ENCODE measurements at regions not wholly inside any gene's neighbourhood (a gene's known extent, or its start where the extent isn't known, plus 50 kb on each side); places are given as distances from the start of the nearest gene placed in this dataset.

GRCh38 chr6:44631968-44632367, 244.5 kb downstream of the CDC5L start:
- no peak overlapping the region for H3K4me2 ChIP-seq (ENCODE audit: low read length)
- H3K27me3 ChIP-seq (ENCODE audit: insufficient read depth, low read length), result no peaks in the 10 kb centered on the region
- no peak overlapping the region for H3K4me3 ChIP-seq (ENCODE audit: low read depth, low read length, poor library complexity, severe bottlenecking)
- no peaks in the 10 kb centered on the region for H3K4me1 ChIP-seq (ENCODE audit: insufficient read depth, low read length, severe bottlenecking)
- TF ChIP-seq EZH2 (IDR thresholded peaks at IDR 0.05; ENCODE audit: borderline replicate concordance, low read length) (no peak), CTCF (IDR thresholded peaks at IDR 0.05; ENCODE audit: low read length) (no peak)
- no peak overlapping the region for H3K9ac ChIP-seq (ENCODE audit: low read length)
- H4K20me1 ChIP-seq (ENCODE audit: insufficient read depth, low read length), result no peaks in the 10 kb centered on the region
- no peaks in the 10 kb centered on the region for H3K9me2 ChIP-seq (ENCODE audit: low read depth, low read length)
- no peak overlapping the region for H2AFZ ChIP-seq (ENCODE audit: low read length)
- no peaks in the 10 kb centered on the region for H3K36me3 ChIP-seq (ENCODE audit: insufficient read depth, low read length)
- H3F3A ChIP-seq (ENCODE audit: insufficient read depth, low read length), result no peaks in the 10 kb centered on the region
- H3K9me3 ChIP-seq (ENCODE audit: low read length), result no peaks in the 10 kb centered on the region
- no peak overlapping the region for H3K27ac ChIP-seq (ENCODE audit: low read depth, low read length, poor library complexity, severe bottlenecking)
- H3K79me2 ChIP-seq (ENCODE audit: insufficient read depth, low read length), result no peaks in the 10 kb centered on the region

- no peak for TF ChIP-seq CTCF (IDR thresholded peaks at IDR 0.05; ENCODE audit: low read length)
- no peak for TF ChIP-seq EZH2 (IDR thresholded peaks at IDR 0.05; ENCODE audit: borderline replicate concordance, low read length)
Measured at GRCh38 chr6:44634321-44634720, 246.8 kb downstream of the CDC5L start.

GRCh38 chr6:44635486-44635885, 248.0 kb downstream of the CDC5L start:
- no peaks in the 10 kb centered on the region; the same call in 1 of the 2 replicates for H3K27me3 ChIP-seq (ENCODE audit: insufficient read depth, low read length)
- H3K79me2 ChIP-seq (ENCODE audit: insufficient read depth, low read length), result no peaks in the 10 kb centered on the region
- H3K36me3 ChIP-seq (ENCODE audit: insufficient read depth, low read length), result no peaks in the 10 kb centered on the region
- H3K4me2 ChIP-seq (ENCODE audit: low read length), result no peak overlapping the region
- H3K9me2 ChIP-seq (ENCODE audit: low read depth, low read length), result no peaks in the 10 kb centered on the region
- H2AFZ ChIP-seq (ENCODE audit: low read length), result no peak overlapping the region
- H3K4me1 ChIP-seq (ENCODE audit: insufficient read depth, low read length, severe bottlenecking), result no peaks in the 10 kb centered on the region
- H3K27ac ChIP-seq (ENCODE audit: low read depth, low read length, poor library complexity, severe bottlenecking), result no peak overlapping the region
- H3K9me3 ChIP-seq (ENCODE audit: low read length), result no peaks in the 10 kb centered on the region
- no peaks in the 10 kb centered on the region for H4K20me1 ChIP-seq (ENCODE audit: insufficient read depth, low read length)
- TF ChIP-seq CTCF (IDR thresholded peaks at IDR 0.05; ENCODE audit: low read length) (no peak), EZH2 (IDR thresholded peaks at IDR 0.05; ENCODE audit: borderline replicate concordance, low read length) (no peak)
- no peak overlapping the region for H3K9ac ChIP-seq (ENCODE audit: low read length)
- H3F3A ChIP-seq (ENCODE audit: insufficient read depth, low read length), result no peaks in the 10 kb centered on the region
- no peak overlapping the region for H3K4me3 ChIP-seq (ENCODE audit: low read depth, low read length, poor library complexity, severe bottlenecking)

More at GRCh38 chr6:44634321-44634720, 246.8 kb downstream of the CDC5L start:
- Histone ChIP-seq H3K27me3 (ENCODE audit: insufficient read depth, low read length) (no peaks in the 10 kb centered on the region; the same call in 1 of the 2 replicates), H3F3A (ENCODE audit: insufficient read depth, low read length) (no peaks in the 10 kb centered on the region), H3K9me3 (ENCODE audit: low read length) (no peaks in the 10 kb centered on the region), H2AFZ (ENCODE audit: low read length) (no peak overlapping the region), H3K9ac (ENCODE audit: low read length) (no peak overlapping the region), H3K9me2 (ENCODE audit: low read depth, low read length) (no peaks in the 10 kb centered on the region), H3K4me2 (ENCODE audit: low read length) (no peak overlapping the region), H3K4me3 (ENCODE audit: low read depth, low read length, poor library complexity, severe bottlenecking) (no peak overlapping the region), H4K20me1 (ENCODE audit: insufficient read depth, low read length) (no peaks in the 10 kb centered on the region), H3K36me3 (ENCODE audit: insufficient read depth, low read length) (no peaks in the 10 kb centered on the region), H3K79me2 (ENCODE audit: insufficient read depth, low read length) (no peaks in the 10 kb centered on the region), H3K4me1 (ENCODE audit: insufficient read depth, low read length, severe bottlenecking) (no peaks in the 10 kb centered on the region), H3K27ac (ENCODE audit: low read depth, low read length, poor library complexity, severe bottlenecking) (no peak overlapping the region)

Data from OCI-LY1 (cell line).